GM19455 (cell line): ENCODE measurements at regions not wholly inside any gene's neighbourhood (a gene's known extent, or its start where the extent isn't known, plus 50 kb on each side); places are given as distances from the start of the nearest gene placed in this dataset.

Experiments
- ATAC-seq: cut with Tn5 transposase; IDR thresholded peaks from one replicate; pipeline ENCODE4 v1.9.1; 2021; ENCODE audit not compliant: unreplicated experiment

DNA sequence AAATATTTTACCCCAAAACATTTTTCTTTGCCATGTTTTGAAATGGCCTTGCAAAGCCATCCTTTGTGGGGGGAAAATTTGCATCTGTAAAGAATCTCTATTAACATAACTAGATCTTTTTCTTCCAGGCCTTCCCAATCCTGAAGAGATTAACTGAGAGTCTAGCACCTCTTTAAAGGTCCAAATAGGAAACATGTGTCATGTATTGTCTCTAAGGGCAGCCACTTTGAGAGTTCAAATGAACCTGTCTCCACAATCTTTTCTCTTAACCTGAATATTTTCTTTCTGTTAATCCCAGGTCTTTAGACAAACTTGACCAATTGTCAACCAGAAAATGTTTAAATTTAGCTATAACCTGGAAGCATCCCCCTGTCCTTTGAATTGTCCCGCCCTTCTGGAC is 236.6 kb upstream of the PROK2 start:
- no peak for ATAC-seq

DNA sequence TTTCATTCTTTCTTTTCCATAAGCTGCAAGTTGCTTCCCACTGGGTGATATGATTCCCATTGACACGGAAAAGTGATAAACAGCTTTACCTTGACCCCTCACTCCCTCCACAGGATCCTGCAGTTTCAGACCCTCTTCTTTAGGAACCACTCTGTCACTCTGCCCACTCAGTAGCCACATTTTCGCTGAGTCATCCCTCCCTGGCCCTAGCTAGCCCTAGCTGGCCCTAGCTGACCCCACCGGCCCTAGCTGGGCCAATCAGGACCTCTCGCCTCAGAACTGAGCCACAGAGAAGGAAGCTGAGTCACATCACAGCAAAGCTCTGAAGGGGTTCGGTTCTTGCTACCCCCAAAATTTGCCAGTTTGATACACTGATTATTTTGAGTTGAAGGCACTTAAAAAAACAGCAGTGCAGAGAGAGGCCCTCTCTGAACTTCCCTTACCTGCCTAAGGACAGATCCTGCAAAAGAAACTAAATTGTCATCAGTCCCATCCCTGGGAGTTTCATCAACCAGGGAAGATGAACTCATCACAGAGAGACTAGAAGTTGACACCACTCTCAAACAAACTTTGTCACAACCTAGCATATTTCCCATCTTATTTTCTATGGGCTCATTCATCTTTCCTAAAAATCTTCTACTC is 233.5 kb upstream of the PROK2 start:
- no peak for ATAC-seq

DNA sequence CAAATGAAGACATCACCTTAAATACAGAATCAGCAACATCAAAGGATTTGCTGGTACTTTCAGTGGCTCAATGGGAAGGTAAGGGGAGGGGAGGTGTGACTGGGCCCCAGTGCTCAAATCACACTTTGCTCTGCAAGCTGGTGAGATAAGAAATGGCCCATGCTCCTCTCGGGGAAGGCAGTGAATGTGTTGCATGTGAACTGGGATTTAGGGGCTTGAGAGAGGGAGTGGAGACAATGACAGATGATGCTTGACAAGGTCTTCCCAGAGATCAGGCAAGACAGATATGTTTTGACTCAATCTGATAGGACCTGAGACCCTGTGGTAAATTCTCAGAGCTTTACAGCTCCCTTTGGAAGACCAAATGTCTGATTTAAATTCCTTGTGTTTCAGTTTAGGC is 233.0 kb upstream of the PROK2 start:
- ATAC-seq = no peak

DNA sequence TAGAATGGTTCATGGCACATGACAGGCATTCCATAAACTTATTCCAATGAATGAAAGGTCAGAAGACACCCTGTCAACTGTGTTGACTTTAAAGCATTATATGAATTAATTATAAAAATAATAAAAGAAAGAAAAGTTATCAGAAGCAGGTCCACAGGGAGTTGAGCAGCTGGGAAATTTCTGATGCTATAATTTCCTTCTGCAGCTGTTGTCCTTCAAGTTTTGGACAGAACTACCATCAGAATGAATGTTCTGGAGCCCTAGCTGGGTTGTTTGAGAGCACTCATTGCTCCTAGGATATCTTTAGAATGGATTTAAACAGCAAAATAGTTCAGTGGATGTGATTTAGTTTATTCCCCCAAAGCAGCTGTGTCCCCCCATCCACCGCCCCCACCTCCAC is 232.4 kb upstream of the PROK2 start:
- ATAC-seq = no peak

DNA sequence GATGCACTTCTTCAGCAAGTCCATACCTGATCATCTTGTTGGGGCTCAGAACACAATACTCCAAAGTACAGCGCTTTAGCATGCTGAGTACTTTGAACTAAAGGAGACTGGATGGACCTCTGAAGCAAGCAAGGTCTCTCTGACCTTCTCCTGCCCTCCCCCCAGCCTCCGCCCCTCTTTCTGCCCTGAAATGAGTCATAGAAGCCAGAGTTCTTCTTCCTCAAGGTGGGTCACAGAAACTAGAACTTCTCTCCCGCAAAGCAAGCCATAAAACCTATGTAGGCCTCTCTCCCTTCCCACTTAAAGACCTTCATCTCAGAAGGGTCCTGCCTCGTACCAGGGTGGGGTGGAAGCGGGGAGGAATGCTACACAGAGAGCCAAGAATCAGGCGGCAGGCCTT is 230.5 kb upstream of the PROK2 start:
- ATAC-seq = no peak

DNA sequence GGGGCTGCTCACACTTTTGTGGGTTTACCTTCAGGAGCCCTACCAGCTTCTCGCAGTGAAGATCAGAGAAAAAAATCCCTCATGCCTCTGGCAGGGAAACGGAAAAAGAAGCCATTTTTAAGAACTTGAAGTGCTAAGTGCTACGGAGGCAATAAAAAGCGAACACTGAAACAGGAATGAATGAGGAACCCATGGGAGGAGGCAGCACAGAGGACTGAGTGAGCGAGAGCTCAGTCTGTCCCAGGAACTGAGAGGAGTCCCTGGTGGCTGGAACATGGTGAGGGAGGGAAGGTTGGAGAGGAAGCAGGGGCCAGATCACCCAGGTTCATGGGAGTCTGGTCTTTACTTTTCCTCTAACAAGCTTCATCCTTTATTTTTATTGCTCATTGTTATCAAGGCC is 228.1 kb upstream of the PROK2 start:
- ATAC-seq = no peak

DNA sequence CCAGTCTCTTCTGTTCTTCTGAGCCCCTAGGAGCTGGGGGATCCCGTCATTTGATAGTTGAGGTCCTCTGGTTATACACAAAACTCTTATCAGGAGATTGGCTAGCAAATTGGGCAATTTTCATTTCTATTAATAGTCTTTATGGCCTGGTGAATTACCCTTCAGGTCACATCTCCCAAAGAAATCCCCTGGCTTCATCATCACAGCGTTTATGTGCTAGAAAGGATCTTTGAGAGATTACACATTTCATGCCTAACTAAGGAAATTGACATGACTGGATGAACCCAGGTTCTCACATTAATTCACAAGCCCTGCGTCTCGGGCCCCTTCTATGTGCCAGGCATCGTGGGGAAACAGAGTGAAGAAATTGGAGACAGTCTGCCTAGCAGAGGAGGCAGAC is 227.4 kb upstream of the PROK2 start:
- ATAC-seq = no peak

DNA sequence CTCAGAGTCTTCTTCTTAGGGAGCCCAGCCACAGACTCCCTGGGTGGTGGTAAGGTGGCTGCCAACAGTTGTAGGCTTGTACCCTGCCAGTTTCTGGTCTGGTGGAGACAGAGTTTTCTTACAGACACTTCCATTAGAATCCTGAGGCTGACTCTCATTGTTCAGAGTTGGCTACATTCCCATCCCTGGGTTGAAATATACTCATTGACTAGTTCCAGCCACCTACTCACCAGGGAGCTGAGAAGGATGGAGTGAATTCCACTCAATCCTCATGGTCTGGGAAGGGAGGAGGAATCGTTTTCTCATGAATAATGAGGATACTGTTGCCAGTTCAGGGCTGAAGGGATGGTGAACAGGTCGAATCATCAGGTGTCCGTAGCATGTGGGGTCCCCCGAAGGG is 226.5 kb upstream of the PROK2 start:
- no peak for ATAC-seq

DNA sequence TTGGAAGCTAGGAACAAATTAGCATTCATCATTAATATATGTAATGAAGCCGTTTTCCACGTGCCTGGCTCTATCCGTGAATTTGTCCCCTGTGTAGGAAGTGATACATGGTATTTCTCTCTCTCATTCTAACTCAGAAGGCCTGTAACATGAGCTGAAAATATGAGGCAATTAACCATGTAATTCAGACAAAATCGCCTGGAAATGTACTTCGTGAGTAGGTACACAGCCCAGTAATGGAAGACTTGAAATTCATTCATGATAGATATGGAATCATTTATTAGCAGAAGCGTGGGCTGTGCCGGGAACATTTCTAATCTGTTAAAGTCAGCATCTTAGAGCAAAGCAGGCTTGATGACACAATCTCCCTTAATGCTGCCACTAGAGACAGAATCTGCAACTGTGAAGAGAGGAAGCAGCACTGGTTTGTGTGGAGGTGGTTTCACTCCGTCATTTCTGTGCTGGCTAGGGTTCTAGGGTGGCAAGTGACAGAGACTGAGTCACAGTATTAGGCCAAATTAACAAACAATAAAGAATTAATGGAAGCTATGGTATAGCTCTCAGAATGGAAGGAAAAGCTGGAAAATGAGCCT is 225.0 kb upstream of the PROK2 start:
- ATAC-seq = no peak

DNA sequence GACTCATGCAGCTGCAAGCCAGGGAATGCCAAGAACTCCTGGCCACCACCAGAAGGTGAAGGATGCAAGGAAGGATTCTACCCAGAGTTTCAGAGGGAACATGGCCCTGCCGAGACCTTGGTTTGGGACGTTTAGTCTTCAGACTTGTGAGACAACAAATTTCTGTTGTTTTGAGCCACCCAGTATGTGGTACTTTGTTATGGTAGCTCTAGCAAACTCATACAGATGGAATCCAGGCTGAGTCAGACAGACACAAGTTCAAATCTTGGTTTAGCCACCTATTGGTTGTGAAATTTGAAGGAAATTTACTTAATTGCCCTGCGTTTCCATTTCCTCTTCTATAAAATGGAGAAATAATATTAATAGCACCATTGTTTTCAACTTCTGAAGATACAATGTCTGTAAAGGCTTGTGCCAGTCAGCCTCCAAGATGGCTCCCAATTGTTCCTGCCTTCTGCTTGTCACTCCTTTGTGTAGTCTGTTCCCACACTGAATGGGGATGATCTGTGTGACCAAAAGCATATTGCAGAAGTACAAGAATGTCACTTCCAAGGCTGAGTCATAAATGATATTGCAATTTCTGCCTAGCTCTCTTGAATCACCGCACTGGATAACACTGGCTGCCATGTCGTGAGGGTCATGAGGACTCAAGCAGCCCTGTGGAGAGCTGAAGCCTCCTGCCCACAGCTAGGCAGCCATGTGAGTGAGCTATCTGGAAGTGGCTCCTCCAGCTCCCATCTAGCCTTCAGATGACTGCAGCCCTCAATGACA is 223.5 kb upstream of the PROK2 start:
- ATAC-seq = no peak

DNA sequence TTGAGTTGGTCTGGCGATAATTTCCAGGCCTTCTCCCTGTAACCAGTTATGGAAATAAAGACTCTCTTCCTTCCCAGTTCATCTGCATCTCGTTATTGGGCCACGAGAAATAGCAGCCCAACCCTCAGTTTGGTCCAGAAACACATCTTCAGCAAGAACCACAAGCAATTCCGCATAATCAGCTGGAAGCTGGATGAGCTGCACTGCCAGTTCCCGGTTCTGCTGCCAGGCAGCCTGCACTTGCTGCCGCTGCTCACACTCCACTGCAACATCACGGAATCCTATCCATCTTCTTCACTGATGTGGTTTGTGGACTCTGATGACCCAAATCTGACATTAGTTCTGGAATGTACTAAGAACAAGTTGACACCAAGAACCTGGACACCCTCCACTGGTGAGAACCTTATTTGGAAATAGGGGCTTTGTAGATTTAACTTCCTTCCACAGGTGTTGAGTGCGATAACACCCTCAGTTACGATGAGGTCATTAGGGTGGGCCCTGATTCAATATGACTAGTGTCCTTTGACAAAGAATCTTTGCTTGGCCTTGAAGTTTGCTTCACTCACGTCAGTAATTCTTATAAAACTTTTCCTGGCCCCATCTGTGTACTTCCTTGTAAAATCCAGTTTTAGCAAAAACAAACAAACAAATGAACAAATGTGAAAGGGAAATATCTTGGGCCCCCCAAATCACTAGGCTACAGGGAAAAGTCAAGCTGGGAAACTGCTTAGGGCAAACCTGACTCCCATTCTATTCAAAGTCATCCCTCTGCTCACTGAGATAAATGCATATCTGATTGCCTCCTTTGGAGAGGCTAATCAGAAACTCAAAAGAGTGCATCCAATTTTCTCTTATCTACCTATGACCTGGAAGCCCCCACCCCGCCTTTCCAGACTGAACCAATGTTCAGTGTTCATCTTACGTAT is 221.9 kb upstream of the PROK2 start:
- ATAC-seq = no peak

DNA sequence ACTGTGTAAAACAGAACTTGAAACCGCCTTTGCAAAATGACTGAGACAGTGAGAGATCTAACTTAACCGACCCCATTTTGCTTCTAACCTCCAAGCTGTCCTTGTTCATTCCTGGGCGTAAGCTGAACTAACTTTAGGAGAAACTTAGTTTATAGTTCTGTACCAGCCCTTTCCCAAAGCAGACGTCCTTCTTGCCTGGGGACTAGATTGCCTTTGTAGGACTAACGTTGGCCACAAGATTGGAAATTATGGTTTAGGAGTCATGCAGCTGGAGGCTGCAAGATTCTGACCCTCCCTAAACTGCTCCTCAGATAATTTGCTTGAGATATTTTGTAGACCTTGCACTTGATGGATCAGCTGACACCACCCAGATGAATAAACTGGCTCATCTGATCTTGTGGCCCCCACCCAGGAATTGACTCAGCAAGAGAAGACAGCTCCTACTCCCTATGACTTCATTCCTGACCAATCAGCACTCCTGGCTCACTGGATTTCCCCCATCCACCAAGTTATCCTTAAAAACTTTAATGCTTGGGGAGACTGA is 219.9 kb upstream of the PROK2 start:
- no peak for ATAC-seq

DNA sequence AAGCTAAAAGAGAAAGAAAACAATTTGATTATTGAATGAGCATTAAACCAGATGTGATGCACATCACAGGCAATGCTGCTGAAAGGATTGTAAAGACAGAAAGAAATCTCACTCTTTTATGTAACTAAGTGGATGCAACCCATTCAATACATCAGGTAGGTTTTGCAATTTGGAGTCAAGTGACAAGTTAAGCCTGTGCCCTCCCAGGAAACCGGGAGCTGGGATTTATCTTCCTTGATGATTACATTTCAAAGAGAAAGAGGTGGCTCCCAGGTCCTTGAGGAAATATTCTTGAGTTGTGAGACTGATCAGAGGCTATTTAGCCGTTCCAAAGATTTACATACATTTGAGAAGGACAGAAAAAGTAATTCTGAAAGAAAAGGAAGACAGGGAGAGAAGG is 219.0 kb upstream of the PROK2 start:
- no peak for ATAC-seq

DNA sequence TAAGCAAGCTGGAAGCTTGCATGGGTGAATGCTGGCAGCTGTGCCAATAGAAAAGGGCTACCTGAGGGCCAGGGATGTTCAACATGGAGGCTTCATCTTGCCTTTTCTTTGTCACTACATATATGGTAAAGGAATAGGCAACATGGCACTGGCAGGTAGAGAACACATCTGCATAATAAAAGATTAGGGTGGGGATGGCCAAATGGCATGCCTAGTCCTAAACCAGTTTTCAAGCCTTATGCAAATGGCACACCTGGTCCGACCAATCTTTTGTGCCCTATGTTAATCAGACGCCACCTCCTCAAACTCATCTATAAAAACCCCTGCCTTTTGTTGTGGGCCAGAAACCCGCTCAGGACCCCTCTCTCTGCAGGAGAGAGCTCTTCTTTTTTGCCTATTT is 216.8 kb upstream of the PROK2 start:
- no peak for ATAC-seq

DNA sequence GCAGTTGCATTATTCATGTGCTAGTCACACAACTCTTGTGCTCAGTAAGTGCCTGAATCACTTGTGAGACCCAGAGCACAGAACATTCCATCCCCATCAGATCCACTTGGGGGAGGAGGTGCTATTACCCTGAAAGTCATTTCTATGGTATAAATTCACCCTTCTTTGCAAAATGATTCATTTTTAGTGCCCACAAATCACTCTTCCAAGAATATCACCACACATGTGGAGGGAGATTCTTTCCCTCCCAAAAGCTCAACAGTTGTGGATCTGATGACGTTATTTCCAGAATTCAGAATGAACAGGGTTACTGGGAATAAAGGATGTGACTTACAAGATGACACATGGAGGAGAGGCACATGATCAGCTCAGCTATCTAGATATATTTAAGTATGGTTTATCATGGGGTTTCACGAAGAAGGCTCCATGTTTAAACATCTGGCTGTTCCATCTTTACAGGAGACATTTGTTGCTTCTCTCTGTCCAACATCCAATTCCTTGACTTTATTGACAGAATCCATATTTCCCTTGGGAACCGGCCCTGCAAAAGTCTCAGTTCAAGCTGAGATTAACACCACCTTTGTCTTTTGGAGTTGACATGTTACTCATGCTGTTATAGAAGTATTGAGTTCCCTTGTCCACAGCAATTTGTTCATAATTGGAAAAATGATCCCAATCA is 214.2 kb upstream of the PROK2 start:
- ATAC-seq = no peak

DNA sequence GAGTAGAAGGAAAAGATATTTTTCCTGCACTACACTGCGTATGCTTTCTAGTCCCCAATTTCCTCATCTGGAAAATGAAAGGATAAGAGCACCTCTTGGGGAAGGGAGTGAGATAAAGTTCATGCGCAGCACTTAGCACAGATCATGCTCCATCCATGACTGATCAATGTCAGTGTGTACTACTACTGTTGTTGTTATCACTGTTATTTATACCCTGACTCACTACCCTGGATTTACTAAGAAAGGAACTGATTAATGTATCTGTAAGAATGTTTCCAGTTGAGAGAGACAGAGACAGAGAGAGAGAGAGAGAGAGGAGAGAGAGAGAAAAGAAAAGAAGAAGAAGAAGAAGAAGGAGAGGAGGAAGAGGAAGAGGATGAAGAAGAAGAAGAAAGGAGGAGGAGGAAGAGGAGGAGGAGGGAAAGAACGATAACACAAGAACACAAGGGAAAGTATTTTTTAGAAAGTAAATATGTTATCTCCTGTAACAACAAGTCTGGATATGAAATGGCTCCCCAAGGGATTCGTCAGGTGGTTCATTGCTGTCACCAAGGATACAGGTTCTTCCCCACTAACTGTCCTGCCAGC is 212.2 kb upstream of the PROK2 start:
- no peak for ATAC-seq

DNA sequence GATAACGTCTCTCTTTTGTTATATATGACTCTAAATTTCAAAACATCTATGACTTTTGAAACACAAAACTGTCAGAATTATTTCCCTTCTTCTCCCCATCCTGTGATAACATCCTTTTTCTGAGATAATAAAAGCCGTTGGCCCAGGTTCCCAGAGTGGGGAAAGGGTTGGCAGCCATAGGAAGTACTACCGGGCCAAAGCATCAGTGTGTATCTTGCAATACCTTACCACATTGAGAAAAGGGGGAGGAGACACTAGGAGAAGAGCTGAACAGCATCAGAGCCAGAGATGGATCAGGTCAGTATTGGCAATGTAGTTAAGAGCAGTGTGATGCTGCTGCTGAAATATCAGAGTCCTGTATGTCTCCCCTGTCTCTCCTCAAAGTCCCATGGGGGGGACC is 210.0 kb upstream of the PROK2 start:
- no peak for ATAC-seq

DNA sequence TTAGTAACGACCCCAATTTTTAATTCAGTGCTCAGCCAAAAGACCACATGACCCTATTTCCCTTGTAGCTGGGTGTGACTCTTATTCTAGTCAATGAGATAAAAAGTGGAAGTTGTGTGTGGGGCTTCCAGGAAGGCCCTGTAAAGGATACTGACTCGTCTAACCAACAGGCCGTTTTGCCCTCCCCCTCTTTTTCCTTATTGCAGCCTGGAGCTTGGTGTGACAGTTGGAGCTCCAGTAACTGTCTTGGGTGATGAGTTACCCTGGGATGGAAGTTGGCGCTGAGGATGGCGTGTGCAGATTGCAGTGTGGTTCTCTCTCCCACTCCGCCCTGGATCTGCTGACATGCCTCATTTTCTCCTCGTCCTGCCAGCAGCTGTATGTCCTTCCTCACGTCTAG is 209.3 kb upstream of the PROK2 start:
- no peak for ATAC-seq

DNA sequence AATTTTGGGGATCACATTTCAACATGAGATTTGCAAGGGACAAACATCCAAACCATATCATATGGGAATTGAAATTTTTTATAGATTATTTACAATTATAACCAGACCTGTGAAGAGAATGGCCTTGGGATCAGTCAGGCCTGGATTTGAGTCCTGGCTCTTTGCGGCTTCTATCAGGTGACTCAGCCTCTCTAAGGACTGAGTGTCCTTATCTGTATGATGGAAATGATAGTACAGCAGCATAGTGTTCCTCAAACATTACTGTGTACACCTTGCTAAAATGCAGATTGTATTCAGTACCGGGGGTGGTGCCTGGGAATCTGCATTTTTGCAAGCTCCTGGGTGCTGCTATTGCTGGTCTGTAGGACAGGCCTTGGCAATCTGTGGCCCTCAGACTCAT is 206.7 kb upstream of the PROK2 start:
- ATAC-seq = no peak

DNA sequence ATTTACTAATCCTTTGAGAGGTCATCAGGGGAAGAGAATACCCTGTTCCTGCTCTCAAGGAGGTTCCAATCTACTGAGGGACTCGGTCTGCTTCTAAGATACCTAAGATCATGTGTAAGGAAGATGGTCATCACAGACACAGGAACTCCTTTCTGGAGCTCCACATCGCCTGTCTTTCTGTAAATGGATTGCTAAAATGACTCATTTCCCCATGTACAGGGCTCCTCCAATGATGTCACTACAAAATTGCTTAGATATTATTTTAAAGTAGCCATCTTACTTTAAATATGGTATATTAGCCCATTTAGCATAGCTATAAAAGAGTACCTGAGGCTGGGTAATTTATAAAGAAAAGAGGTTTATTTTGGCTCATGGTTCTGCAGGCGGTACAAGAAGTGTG is 206.1 kb upstream of the PROK2 start:
- no peak for ATAC-seq
